HG02798 (cell line): ENCODE measurements at regions not wholly inside any gene's neighbourhood (a gene's known extent, or its start where the extent isn't known, plus 50 kb on each side); places are given as distances from the start of the nearest gene placed in this dataset.

Experiments
- ATAC-seq: cut with Tn5 transposase; IDR thresholded peaks from one replicate; pipeline ENCODE4 v1.9.1; 2021; ENCODE audit warnings: mild to moderate bottlenecking; ENCODE audit not compliant: unreplicated experiment, poor library complexity

DNA sequence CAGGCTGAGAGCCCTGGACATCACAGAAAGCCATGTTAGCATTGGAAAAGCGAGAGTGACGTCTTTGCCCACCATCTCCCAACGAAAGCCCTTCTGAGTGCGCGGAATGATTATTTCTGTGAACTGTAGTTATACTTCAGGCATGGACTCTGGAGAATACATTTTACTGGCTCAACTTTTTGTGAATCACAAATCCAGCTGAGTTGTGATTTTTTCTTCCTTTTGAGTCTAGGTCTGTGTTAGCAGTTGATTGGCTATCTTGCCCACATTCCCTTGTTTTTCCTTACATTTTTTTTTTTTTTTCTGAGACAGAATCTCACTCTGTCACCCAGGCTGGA is 183.1 kb downstream of the INO80D start:
- no peak for ATAC-seq

DNA sequence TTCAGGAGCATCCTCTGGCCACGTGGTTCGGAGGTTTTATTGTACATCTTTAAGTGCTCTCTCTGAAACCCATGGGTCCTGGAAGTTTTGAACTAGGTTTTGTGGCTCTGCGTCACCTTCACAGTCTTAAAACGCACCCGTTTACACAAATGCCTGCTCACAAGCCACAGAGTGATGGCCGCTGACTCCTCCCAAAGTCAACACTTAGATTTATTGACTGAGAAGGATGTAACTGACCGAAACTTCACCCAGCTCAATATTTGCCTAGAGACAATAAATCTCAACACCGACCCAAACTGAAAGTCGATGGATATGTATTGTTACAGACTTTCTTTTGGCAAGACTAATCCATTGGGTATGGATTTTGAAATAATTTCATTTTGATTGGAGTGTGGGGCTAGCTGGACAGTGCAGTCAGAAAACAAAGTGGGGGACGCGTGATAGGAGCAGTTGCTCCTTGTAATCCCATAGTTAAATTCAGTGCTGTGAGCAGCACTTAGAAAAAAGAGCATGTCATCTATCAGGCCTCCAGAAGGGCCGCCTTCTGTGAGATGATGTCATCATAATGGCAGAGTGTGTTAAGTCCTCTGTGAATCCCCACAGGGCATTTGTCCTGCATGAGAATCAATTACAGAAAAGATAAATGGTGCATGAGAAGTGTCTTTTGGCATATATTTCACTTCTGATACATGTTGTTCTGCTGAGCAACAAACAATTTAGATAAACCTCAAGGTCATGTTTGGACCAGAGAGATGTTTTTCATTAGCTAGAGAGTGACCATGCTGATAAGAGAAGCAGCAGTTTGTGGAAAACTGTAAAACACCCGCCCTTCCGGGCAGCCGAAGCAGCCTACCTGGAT is 183.7 kb downstream of the INO80D start:
- ATAC-seq: no peak

DNA sequence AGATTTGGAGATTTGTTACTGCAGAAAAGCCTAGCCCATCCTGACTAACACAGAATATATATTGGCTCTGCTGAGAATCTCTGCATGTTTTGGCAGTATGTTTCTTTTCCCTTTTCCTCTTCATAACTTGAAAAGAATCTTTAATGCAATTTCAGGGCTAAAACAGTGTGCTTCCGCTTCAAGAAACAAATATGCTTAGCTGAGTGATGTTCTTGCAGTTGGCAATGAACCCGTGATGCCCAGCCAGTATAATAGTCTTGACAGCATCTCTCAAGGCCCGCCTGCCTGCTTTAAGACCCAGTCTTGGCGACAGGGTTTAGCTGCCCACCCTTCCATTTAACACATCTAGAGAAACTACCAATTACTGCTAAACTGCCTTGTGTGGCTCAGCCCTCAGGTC is 184.5 kb downstream of the INO80D start:
- no peak for ATAC-seq

DNA sequence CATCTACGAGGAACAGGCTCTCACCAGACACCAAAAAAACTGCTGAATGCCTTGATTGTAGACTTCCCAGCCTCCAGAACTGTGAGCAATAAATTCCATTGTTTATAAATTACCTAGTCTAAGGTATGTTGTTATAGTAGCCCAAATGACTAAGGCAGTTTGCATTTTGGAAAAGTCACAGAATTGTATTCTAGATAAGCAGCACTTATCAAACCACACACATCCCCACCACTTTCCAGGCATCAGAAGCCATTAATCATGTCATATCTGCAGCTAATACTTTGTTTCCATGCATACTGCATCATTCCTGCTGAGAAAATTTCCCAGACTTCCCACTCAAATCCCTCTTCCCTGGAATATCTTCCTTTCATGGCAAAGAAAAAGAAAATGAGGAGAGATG is 187.2 kb downstream of the INO80D start:
- ATAC-seq: no peak

DNA sequence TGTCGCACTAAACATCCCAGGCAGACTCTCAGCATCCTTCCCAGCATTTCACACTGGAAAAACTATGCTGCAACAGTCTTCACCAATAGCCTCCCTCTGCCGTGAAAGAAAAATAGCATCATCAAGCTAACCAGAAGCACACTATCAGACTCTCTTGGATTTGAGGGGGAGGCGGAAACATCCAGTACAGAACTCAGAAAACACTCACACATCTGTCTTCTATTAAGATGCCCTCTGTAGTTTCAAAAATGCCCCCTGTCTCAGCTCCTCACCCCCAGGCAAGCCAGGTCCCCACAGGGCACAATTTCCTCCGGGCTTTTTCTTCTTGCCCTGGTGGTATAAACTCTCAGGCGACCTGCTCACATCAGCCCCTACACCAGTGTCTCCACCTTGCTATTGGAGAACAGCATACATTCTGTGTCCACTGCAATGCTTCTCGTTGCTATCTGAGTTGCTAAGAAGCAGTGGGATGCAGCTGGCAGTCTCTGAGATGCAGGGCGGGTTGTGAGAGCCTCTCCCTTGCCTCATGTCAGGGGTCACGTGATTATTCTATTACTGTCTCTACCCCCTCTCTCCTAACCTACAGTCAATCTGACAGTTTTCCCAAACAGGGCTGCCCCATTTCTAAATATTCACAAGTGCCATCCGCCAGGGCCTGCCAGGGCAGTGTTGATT is 189.9 kb downstream of the INO80D start:
- no peak for ATAC-seq

DNA sequence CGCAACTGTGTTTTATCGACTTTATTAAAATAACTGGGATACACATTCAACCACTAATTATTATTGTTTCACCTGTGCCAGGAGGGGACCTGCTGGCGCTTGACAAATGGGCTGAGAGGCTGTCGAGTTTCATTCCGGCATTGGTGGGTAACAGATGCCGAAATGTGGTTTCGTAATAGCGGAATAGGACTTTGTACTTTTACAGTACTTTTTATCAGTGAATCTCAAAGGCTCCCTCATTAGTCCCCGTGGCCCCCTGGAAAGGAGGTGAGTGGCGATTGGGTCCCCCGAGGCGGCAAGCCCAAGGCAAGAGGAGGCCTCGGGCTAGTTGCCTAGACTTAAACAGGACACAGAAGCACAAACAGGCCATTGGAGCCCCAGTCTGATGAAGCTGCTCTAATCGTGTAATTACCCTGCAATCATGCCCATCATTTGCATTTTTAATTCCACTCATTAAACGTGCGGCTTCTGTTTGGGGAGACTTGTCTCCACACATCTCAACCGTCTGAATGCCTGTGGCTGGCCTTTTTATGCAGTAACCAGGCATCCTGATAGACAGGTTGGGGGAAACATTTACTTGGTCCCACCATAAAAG is 193.2 kb downstream of the INO80D start:
- ATAC-seq: no peak

DNA sequence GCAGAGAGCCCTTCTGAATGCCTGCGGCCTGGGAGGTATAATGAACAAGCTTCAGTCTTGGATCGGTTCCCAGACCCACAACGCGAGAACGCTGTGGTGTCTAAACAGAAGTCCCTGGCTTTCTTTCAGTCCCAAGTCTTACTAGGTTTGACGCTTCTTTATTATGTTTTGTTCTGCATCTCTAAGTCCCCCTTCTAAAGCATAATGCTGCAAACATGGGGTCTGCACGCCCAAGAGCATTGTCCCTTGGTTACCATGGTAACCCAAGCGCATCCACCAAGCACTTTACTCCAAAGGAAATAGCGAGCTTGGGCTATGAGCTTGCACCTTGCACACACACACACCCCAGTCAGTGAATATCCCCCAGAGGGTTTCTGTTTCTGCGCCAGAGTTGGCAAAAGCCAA is 193.7 kb downstream of the INO80D start:
- ATAC-seq: no peak

DNA sequence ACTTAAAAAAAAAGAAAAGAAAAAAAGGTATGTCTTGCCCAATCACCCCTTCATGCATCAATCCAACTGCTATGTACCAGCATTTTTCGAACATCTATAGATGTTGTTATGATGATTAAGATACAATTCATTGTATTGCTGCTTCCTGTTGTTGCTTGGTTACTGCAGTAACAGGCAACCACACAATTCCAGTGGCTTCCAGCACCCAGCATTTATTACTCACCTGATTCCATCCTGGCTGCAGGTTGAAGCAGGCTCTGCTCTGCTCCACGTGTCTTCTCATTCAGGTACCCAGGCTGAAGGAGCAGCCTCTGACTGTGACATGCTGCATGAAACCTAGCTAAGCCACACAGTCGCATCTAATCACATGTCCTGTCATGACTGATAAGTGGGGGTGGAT is 196.9 kb downstream of the INO80D start:
- no peak for ATAC-seq

DNA sequence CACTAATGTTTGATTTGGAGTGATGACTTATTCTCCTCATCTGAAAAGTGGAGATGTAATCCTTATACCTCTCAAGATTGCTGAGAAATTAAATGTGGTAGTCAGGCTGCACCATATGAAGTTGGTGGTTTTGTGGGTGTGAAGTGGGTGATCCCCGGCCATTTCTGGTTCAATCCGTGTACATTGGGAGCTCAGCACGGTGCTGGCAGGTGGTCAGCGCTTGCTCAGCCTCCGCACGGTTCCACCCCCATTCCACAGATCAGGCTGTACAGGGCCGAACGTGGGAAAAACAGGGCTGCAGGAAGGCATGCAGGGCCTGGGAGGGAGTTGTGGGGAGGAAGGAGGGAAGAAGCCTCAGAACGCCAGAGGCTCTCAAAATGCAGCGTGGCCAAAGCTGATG is 198.3 kb downstream of the INO80D start:
- ATAC-seq: no peak

DNA sequence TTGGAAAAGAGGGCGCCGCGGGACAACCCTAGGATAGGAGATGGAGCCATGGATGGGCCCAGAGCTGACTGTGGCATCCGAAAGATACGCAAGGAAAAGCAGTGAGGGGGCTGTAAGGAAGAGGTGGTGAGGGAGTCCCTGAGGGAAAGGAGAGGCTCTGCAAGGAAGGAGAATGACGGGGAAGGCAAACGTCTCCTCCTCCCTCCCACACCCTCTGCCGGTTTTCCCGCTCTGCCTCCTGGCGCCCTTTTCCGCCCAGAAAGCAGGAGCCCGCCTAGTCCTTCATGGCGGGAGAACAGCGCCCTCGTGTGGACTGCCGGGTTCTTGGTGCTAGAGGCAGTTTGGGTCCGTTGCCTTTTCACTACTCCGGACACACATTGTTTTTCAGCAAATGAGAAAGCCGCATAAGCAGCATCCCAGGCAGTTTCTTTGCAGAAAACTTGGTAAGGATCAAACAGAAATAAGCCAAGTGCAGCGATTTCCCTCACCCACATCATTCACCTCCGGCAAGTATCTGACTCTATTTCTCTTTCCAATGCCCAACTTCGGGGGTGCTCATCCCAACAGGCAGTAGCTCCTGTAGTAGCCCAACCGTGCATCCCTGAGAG is 200.4 kb downstream of the INO80D start:
- peak; percentile 80 for ATAC-seq

DNA sequence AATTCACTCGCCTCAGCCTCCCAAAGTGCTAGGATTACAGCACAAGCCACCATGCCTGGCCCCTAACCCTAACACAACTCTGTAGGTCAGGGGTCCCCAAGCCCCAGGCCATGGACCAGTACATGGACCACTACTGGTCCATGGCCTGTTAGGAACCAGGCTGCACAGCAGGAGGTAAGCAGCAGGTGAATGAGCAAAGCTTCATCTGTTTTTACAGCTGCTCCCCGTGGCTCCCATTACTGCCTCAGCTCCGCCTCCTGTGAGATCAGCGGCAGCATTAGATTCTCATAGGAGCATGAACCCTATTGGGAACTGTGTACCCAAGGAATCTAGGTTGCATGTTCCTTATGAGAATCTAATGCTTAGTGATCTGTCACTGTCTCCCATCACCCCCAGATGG is 201.7 kb downstream of the NRP2 start:
- ATAC-seq: no peak

DNA sequence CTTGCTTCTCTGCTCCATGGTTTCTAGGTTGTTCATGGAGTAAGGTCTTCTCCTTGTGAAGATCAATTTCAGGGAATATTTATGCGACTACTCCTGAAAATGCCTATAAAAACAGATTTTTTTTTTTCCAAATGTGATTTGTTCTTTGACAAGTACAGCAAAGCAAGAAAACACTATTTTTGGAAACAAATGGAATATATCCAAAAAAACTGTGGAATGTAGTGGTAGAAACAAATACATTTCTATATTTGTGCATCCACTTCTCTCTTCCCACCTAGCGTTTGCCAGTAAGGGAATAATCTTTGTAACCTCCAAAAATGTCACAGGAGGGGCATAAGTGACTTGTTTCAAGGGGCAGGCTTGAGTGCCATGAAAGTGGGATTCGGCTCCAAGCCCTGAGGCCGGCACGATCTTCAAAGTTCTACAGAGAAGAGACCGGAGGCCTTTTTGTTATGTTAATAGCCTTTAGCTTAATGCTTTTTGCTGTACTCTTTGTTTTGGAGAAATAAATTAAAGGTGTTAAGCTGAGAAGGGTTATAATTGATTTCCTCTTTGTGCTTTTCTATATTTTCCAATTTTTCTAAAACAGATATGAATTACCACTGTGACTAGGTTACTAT is 200.6 kb downstream of the NRP2 start:
- ATAC-seq: no peak

DNA sequence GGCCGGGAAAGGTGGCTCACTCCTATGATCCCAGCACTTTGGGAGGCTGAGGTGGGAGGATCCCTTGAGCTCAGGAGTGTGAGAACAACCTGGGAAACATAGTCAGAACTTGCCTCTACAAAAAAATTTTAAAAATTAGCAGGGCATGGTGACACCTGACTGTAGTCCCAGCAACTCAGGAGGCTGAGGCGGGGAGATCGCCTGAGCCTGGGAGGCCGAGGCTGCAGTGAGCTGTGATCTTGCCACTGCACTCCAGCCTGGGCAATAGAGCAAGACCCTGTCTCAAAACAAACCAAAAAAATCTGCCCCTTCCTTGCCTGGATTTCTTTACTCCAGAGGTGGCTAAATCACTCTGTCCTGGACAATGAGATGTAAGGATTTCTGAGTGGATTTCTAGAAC is 197.7 kb downstream of the NRP2 start:
- ATAC-seq: no peak

DNA sequence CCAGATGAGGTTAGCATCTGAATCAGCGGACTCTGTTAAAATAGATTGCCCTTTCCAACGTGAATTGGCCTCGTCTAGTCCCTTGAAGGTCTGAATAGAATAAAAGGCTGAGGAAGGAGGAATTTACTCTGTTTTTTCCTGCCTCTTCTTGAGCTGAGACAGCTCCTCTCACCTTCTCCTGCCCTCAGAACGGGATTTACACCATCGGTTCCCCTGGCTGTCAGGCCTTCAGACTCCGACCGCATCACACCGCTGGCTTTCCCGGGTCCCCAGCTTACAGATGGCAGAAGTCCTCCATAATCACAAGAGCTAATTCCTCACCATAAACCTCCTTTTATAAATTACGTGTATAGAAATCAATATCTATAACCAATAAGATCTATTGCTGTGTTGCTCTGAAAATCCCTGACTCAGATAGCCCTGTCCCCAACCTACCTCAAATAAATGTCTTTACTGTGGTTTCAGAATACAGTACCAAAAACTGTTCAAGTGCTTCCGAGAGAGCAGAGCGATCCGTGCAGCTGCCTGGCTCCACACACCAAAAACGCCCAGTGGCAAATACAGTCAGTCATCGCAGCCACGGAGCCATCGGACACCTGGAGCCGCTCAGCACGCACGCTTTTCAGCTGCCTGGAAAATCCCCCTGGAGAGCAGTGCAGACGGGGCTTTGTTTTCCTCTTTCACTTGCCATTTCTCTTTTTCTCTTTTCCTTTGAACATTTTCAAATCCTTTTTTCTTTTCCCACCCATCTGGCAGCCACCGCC is 196.9 kb downstream of the NRP2 start:
- ATAC-seq: no peak

DNA sequence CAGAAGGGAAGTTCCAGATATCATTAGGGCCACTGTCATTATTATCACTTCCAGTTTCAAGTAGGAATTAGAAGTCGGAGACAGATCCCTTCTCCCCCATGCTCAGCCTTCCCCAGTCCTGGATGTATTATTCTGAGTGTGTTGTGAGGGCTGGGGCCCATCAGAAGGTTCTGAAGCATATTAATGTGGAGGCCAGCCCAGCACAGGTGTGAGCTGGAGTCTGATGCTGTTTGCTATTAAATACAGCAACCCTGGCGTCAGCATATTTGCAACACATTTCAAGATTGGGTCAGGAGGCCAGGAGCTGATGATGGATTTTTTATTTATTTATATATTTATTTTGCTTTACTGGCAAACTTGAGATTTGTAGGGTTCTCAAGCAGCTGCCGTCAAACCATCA is 195.2 kb downstream of the NRP2 start:
- ATAC-seq: no peak

DNA sequence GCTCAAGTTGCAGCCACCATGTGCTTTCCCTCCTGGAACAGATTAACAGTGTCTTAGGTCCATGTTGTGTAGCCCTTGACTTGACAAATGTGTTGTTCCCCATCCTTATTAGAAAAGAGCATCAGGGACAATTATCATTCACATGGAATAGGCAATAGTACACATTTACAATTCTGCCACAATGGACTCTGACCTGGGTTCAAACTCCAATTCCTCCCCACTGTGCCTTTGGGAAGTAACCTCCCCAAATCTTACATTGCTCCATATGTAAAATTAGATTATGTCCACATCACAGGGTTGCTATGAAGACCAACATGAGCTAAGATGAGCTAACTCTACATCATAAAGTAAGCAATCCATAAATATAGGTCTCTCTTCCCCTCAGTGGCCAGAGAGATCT is 193.8 kb downstream of the NRP2 start:
- no peak for ATAC-seq

DNA sequence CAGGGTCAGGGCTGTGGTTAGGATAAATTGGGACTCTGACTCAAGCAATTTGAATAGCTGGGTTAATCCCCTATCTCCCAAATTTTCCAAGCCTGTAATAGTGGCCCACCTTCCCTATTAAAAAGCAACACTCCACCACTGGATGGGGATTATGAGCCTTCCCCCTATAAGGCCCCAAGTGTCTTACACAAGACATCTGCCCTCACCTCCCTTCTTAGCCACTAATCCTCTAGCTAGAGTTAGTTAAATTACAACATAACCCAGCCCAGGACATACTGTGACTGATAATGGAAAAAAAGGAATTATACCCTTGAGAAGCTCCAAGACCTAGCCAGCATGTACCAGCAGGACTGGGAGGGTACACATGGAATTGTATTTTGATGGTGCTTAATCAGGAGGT is 190.4 kb downstream of the NRP2 start:
- ATAC-seq: no peak

DNA sequence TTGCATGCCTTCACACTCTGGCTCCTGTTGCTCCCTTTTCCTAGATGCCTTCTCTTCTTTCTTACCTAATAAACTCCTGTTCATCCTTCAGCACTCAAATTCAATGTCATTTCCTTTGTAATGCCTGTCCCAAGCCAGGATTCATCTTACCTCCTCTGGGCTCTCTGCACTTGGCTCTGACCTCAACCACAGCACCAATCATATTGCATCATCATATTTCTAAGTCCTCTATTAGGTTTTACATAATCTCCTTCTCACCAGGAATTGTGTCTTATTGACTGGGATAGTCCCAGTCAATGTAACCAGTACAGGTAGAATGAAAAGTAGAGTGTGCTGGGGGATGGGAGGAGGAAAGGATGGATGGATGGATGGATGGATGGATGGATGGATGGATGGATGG is 187.1 kb downstream of the NRP2 start:
- ATAC-seq: no peak

DNA sequence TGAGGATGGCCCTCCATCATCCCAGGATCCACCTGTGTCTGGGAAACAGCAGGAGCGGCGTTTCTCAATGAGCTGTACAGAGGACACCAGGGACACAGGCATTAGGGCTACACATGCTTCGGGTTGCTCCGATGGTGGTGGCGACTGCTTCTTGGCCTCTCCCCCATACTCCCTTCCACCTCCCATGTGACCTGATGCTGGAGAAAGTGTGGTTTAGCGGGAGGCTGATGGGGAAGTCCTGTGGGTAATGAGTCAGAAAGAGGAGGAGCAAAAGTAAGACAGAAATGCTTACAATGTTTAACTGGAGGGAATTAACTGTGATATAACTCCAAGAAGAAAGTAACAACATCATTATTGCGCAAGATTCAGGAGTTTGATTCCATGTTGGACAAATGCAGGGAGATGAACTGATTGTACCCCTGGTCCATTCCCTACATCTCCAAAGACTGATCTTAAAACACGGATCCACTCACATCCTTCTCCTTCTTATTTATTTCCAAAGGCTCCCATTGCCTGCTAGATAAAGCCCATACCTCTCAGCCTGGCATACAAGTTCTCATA is 186.6 kb downstream of the NRP2 start:
- ATAC-seq: peak; percentile 92

DNA sequence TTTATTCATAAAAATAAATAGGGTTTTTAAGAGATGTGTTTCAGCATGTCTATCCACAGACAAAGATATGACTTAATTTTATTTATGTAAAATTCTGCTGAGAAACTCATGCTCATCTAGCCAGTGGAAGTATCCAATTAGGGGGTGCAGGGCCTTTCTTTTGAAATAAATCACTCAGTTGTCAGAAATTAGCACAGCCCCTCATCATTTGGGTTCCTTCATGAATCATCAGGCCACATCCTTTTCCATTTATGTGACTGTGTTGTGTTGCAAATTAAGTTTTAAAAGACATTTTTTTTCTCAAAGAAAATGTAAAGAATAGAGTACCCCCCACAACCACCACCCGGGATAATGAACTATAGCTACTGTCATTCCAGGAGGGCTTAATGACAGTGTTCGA is 185.8 kb downstream of the NRP2 start:
- no peak for ATAC-seq
